ENCODE measurements at regions not wholly inside any gene's neighbourhood (a gene's known extent, or its start where the extent isn't known, plus 50 kb on each side); places are given as distances from the start of the nearest gene placed in this dataset.

- TF ChIP-seq, protein P1, sequence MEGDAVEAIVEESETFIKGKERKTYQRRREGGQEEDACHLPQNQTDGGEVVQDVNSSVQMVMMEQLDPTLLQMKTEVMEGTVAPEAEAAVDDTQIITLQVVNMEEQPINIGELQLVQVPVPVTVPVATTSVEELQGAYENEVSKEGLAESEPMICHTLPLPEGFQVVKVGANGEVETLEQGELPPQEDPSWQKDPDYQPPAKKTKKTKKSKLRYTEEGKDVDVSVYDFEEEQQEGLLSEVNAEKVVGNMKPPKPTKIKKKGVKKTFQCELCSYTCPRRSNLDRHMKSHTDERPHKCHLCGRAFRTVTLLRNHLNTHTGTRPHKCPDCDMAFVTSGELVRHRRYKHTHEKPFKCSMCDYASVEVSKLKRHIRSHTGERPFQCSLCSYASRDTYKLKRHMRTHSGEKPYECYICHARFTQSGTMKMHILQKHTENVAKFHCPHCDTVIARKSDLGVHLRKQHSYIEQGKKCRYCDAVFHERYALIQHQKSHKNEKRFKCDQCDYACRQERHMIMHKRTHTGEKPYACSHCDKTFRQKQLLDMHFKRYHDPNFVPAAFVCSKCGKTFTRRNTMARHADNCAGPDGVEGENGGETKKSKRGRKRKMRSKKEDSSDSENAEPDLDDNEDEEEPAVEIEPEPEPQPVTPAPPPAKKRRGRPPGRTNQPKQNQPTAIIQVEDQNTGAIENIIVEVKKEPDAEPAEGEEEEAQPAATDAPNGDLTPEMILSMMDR (IDR thresholded peaks at IDR 0.05; ENCODE audit: low read depth, low read length, poor library complexity, severe bottlenecking) = no peak
- TF ChIP-seq EZH2phosphoT487 (IDR thresholded peaks at IDR 0.05; ENCODE audit: borderline replicate concordance, low read length) = no peak
These were observed 827.0 kb downstream of the CDY2B start for GRCh38 chrY:17053041-17053440.
